ENCODE measurements at regions not wholly inside any gene's neighbourhood (a gene's known extent, or its start where the extent isn't known, plus 50 kb on each side); places are given as distances from the start of the nearest gene placed in this dataset.

- Histone ChIP-seq H3K36me3 (no peaks in the 10 kb centered on the region), H3K27me3 (no peaks in the 10 kb centered on the region), H3K4me3 (no peak overlapping the region), H3K27ac (no peak overlapping the region), H3K4me1 (no peaks in the 10 kb centered on the region), H3K9me3 (no peaks in the 10 kb centered on the region)
- TF ChIP-seq CTCF (IDR thresholded peaks at IDR 0.05): no peak
- DNase-seq (no peak), ATAC-seq (no peak)
- intact Hi-C loops (cut with DNase I): no loop called here
Observed at GRCh38 chr6:151167034-151167433, 72.7 kb upstream of the AKAP12 start.

- Histone ChIP-seq H3K4me1 (no peaks in the 10 kb centered on the region), H3K27me3 (peaks cover 0 to 2% of the 10 kb centered on the region in 2 donors), H3K27ac (no peak overlapping the region), H3K9me3 (no peaks in the 10 kb centered on the region), H3K4me3 (no peak overlapping the region), H3K36me3 (no peaks in the 10 kb centered on the region)
- intact Hi-C loops (cut with DNase I): no loop called here
- no peak for TF ChIP-seq CTCF (IDR thresholded peaks at IDR 0.05)
- ATAC-seq (no peak), DNase-seq (no peak)
Observed at GRCh38 chr6:151170622-151171246, 69.0 kb upstream of the AKAP12 start.

- Histone ChIP-seq H3K9me3 (no peaks in the 10 kb centered on the region), H3K4me3 (no peak overlapping the region), H3K36me3 (no peaks in the 10 kb centered on the region), H3K4me1 (no peaks in the 10 kb centered on the region), H3K27me3 (peaks cover 0 to 2% of the 10 kb centered on the region in 2 donors), H3K27ac (no peak overlapping the region)
- intact Hi-C loops (cut with DNase I): no loop called here
- no peak for TF ChIP-seq CTCF (IDR thresholded peaks at IDR 0.05)
- no peak for ATAC-seq
- no peak for DNase-seq
Observed at GRCh38 chr6:151172751-151173150, 67.0 kb upstream of the AKAP12 start.

- intact Hi-C loops (cut with DNase I): no loop called here
- TF ChIP-seq CTCF (IDR thresholded peaks at IDR 0.05): no peak
- no peak for ATAC-seq
Observed at GRCh38 chr6:151175662-151176445, 63.9 kb upstream of the AKAP12 start.

GRCh38 chr6:151176911-151177770 is 62.6 kb upstream of the AKAP12 start:
- Histone ChIP-seq H3K27ac (no peak overlapping the region), H3K36me3 (no peaks in the 10 kb centered on the region), H3K27me3 (peaks cover 0 to 2% of the 10 kb centered on the region in 2 donors), H3K9me3 (no peaks in the 10 kb centered on the region), H3K4me3 (no peak overlapping the region), H3K4me1 (no peaks in the 10 kb centered on the region)
- no peak for ATAC-seq
- DNase-seq: no peak
- intact Hi-C loops (cut with DNase I): no loop called here
- no peak for TF ChIP-seq CTCF (IDR thresholded peaks at IDR 0.05)

More at GRCh38 chr6:151175662-151176445, 63.9 kb upstream of the AKAP12 start:
- no peak overlapping the region for H3K4me3 ChIP-seq
- H3K4me1 ChIP-seq: no peaks in the 10 kb centered on the region
- H3K36me3 ChIP-seq: no peaks in the 10 kb centered on the region
- no peaks in the 10 kb centered on the region for H3K9me3 ChIP-seq
- no peak overlapping the region for H3K27ac ChIP-seq
- H3K27me3 ChIP-seq: peaks cover 0 to 2% of the 10 kb centered on the region in 2 donors
- DNase-seq: no peak

All from left lung (tissue), 4 donors.